Fibroblast of peridontal ligament (primary cell): ENCODE measurements at regions not wholly inside any gene's neighbourhood (a gene's known extent, or its start where the extent isn't known, plus 50 kb on each side); places are given as distances from the start of the nearest gene placed in this dataset.

Experiments used
- DNase-seq: peaks from one replicate; pipeline ENCODE4 v3.0.0-alpha.2; 2010; ENCODE audit errors: extremely low read depth

DNA sequence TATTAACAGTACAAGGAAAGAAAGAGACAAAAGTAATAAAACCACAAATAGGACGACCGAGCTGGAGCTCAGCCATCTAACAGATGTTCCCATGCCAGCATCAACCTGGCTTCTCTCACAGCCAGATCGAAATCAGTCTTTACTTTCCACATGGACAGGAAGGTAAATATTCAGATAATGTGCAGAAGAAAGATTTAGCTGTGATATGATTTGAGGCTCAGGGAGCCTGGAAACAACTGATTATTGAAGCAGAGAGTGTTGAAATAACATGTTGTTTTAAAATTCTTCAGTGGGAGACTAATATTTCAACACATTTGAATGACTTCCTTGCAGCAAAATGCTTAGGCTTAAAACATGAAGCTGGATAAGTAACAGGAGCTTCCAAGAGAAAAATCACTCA, 546.8 kb downstream of the ETS1 start:
- peak; percentile 48 for DNase-seq

DNA sequence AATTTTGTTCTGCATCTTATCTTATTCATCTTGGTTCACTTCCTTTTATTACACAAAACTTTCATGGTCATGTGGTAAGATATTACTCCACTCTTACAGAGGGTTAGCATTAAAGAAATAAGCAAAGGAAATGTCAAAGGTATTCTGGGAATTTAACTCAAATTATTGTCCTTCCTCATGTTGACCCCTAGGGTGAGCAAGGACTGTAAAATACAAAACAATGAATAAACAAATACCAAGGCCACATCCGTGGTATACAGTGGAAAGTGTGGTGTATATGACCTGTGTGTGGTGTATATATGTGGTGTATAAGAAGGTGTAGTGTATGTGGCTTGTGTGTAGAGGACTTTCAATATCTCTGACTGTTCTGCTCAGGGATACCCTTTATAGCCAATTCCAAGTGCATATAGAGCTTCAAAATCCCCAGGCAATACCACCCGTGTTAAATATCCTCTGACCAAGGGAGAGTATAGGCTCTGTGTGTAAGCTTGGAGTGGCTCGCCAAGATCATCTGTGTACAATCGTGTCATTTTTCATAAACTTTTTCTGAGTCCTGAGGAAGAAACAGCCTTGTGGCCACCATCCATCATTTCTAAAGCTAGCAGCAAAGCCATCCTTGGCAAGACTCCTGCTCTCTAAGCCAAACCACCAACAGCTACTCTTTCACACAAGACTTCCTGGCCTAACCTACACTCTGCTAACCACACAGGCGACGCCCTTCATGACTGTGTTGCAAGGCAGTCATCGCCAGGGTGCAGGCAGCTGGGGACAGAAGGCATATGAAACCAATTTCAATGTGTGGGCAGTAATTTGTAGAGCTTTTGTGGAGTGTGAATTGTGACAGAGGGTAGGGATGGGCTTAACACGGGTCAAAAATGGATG, 548.0 kb downstream of the ETS1 start:
- DNase-seq: peak; percentile 96

DNA sequence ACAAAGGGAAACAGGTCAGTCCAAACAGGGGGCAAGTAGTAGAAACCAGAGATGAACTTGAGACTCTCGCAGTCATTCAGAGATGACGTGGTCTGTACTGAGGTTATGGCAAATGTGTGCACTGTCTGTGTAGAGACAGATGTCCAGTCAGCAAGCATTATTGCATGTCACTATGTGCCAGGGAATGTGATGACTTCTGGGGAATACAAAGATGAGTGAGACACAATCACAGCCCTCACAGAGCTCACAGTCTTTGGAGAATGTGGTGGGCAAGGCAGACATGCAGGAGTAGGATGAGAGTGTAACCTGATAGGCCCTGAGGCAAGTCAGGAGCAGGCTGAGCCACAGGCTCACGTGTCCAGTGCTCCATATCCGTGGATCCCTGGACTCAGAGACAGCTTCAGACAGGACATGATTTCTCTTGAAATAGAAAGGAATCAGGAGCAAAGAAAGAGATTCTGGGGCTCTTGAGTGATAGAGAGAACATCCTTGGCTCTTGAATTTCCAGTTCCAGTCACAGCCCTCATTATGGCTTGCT, 550.7 kb downstream of the ETS1 start:
- DNase-seq: no peak

DNA sequence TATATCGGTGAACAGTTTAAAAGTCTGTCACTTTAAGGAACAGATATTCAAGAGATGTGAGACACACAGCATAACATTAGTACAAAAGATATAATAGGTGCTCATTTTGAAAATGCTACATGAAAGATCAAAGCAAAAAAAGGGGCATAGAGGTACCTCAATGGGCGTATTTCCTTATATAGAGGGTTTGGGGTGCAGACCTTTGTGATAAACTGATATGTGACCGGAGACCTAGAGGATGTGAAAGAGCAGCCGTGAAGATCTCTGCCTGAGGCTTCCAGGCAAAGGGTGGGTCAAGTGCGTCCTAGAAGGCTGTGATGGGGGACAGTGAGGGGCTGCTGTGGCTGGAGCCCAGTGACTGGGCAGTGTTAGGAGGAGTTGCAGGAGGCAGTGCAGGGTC, 551.4 kb downstream of the ETS1 start:
- no peak for DNase-seq

DNA sequence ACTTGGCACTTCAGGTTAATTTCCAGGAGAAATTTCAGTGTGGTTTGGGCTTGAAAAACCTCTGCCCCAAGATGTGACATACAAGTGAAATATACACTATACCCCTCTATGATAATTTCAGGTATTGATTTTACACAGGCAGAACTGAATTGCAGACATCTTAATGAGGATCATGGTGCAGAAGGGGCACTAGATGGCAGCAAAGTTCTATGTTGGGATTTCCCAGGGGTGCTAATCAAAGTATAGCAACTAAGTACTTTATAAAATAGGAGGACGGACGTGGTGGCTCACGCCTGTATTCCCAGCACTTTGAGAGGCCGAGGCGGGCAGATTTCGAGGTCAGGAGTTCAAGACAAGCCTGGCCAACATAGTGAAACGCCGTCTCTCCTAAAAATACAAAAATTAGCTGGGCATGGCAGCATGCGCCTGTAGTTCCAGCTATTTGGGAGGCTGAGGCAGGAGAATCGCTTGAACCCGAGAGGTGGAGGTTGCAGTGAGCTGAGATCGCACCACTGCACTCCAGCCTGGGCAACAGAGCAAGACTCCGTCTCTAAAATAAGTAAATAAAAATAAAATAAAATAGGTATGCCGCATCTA, 555.7 kb downstream of the ETS1 start:
- peak; percentile 84 for DNase-seq

DNA sequence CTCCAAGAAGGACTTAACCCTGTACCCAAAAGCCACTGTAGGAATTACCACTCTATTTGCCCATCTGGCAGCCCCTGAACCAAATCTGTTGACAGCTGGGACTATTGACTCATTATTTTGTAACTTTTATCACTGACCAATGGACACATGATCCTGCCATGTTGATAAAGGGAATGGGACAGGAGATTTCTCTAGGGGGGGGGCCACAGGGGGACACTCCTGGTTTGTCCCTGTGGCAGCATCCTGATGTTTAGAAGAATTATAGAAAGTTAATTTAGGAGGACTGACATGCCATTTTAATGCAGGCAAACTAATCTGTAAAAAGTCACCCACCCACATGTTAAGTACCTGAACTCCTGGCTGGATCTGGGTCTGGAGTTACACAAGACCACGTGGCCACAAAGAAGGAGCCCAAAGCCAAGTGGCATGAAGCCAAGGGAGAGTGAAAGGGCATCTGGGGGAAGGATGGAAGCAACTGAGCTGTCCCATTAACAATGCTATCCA, 558.1 kb downstream of the ETS1 start:
- DNase-seq: no peak

DNA sequence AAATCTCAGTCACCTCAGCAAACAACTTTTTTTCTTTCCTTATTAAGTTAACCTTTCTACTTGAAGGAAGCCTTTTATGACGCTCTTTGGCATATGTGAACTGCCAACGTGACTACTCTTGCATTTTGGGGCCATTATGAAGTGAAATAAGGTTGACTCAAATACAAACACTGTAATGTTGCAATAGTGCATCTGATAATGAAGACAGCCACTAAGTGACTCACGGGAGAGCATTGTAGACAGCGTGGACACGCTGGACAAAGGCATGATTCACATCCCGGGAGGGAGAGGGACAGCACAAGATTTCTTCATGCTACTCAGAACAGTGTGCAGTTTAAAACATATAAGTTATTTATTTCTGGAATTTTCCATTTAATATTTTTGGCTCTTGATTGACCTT, 560.8 kb downstream of the ETS1 start:
- DNase-seq: peak; percentile 79

DNA sequence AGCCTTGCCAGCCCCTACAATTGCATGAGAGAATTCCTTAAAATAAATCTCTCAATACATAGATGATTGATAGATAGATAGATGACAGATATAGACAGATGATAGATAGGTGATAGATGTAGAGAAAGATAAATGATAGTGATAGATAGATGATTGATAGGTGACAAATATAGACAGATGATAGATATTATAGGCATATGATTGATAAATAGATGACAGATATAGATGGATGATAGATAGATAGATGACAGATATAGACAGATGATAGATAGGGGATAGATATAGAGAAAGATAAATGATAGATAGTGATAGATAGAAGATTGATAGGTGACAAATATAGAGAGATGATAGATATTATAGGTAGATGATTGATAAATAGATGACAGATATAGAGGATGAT, 564.6 kb downstream of the ETS1 start:
- no peak for DNase-seq

DNA sequence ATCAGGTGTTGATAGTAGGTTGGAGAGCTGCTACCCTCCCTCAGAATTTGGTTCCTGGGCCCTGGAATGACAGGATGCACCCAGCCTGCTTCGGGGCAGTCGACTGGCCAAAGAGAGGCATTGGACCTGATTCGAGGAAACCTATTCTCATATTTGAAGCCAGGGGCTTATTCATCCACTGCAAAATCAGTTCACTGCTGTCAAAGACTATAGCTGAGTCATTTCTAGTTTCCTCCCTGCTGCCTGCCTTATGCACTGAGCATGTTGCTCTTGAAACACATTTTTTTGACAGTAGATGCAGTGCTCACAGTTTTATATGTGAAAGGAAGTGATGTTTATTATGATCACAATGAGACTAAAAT, 565.4 kb downstream of the ETS1 start:
- DNase-seq: peak; percentile 39

DNA sequence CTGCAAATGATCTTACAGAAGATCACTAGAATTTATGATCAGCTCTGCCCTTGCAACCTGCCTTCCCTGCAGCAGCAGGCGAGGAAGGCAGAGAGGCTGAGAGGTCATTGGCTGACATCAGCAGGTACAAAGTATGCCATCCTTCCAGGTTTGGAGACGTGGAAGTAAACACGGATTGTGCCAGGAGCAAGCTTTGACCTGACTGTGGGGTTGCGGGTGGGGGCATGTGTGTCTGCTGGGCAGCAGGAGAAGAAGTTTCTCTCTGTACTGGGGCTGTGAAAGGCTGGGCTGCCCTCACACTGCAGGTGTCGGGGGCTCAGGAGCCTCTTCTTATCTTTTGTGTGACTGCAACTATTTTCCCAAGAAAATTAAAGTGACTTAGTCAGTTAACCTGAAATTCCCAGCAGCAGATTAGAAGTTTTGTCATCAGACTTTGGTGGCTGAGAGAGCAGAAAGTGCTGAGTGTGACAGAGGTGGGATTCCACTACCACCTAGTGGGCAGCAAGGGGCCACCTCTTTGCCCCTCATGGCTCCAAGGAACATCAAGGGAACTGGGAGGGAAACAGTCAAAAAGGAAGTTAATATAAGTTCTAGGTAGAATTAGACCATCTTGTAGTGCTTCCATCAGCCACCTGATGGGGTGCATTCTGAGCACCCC, 565.9 kb downstream of the ETS1 start:
- DNase-seq: peak; percentile 24

DNA sequence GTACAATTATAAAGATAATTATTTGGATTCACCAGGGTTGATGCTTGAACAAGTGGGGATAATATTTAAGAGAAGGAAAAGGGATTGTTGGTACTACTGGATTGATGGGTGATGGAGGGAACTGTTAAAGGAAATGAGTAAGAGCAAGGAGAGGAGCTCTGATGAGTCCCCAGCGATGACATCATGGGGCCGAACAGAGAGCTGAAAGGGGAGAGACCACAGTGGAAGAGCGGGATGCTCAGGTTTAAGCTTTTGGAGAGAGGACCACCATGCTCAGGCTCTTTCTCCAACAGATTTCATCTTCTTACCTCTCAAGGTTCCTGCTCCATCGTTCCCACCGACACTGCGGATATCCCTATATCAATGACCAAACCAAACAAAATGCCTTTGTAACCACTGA, 568.7 kb downstream of the ETS1 start:
- DNase-seq: no peak

DNA sequence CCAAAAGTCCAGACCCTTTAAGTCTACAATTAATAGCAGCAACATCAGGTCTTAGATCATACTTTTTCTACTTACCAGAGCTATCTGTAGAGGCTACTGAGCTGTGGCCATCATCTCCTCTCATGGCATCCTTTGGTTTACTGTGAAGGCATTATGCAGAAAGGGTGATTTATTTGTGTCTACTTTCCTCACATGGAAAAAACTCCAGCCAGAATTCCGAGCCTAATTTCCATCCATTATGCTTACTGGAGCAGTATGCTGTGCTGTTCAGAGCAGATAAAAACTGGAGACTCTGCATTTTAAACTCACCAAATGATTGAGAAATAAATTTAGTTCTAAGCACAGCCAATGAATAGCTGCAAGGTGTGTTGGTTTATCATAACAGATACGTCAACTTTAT, 581.8 kb downstream of the ETS1 start:
- DNase-seq: no peak

DNA sequence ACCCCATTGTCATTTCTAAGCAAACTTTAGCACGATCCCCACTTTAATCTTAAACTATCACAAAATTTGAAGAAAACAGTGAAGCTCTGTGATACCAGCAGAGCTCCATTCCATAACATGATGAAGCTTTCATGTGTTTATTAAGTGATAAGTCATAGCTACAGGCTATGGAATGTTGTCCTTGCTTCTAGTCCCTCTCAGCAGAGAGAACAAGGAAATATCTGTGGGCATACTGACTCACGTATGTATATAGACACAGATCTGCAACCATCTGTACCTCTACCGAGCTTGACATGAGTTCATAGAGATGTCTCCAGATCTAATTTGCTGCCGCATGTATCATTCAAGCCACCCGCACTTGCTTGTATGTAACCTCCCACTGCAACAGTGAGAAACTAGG, 588.9 kb downstream of the ETS1 start:
- DNase-seq: no peak

DNA sequence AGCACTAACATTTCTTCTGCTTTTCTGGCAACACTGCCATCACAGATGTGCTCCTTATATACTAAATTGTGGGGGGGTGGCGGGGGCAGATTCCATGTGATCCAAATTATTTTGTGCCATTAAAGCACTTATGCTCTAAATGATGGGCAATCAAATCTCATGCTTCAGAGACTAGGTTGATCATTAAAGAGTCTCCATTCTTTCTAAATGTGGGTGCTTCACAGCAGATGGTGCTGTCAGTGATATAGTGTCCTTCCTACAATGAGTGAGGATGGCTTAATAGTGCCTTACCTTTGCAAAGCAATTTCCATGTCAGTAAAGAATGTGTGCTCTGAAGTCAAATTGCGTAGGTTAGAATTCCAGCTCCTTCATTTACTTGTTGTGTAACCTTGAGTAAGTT, 589.8 kb downstream of the ETS1 start:
- no peak for DNase-seq

DNA sequence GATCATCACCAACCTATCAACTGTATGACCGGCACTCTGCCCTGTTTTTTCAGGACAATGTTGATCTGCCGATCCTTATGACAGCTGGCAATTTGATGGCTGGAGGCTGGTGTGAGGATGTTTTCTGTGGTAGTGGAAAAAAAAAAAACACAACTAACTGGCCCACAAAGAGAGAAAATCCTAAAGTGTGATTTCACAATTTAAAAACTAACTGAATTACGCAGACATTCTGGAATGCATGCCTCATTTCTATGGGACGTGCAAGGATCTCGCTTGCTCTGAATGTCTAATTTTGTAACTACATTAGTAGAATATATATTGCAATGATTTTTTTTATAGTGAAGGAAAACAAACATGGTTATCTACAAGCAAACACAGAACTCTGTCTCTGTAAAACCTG, 590.5 kb downstream of the ETS1 start:
- DNase-seq: peak; percentile 30

DNA sequence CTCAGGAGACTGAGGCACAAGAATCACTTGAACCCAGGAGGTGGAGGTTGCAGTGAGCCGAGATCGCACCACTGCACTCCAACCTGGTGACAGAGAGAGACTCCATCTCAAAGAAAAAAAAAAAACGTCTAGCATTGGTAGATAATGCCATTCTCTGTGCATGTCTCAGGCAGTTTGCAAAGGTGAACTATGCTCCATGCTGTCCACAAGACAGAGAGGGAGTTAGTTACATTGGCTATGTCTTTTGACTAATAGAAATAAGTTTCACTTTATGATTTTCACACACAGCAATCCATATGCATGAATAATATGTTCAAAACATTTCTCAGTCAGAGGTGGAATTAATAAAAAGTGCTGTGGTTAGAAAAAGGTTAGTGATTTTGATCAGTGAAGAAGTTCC, 591.4 kb downstream of the ETS1 start:
- no peak for DNase-seq

DNA sequence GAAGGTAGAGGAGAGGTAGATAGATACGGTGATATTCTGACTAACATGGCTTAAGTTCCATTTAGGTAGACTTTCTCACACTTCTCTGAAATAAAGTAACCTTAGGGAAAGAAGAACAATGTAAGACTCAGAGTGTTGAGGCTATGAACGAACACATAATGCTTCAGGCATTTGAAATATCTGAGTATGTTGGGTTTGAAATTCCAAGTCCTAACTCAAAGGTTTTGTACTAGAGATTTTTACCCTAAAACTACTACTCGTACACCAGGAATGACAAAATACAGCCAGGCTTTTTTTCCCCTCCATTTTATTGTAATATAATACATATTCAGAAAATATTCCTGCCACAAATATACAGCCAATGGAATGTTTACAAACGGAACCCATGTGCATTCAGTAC, 592.6 kb downstream of the ETS1 start:
- DNase-seq: peak; percentile 60

DNA sequence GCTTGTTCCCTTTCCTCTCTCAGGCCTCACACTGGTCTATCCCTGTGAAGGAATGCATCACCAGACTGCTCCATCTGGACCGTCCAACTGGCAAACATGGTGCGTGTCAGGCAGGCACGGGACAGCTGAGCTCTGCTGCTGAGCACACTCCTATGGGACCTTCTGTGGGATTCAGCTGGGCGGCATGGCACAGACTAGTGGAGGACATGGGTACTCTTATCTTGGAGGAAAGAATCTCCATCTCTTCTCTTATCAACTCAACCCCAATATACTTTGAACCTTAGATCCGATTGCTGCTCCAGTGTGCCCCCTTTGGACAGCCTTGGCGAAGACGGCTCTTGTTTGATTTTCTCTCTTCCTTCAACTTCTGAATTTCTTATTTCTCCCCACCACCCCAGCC, 593.6 kb downstream of the ETS1 start:
- DNase-seq: no peak

DNA sequence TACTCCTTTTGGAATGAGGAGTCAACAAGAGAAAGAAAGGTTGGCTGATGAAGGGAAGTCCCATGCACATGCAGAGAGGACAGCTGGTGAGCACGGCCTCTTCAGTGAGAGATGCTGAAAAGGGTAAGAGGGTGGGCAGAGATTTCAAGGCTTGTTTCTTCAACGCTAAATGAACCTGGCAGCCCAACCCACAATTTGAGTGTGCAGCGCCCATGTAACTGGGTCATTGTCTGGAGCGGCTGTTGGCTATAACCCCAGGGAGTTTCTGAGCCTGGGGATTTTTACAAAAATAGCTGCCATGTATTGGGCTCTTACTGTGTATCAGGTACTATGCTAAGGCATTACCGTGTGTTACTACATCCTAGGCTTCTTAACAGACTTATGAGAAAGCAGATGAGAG, 594.1 kb downstream of the ETS1 start:
- no peak for DNase-seq

DNA sequence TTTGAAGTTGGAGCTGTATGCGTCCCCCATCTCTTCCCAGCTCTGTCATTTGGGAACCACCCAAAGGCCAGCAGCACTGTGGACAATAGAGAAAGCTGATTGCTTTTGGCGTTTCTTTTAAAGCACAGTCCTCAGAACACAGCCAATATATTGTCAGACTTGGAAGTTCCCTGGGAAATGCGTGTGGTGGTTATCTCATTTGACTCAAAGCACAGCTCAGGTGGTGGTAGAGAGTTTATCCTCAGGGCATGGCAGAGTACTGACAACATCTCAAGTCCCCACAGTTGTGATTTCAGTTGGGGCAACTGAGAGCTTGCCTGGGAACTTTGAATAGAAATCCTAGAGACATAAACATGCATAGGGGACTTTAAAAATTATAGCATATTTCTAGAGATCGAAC, 601.3 kb downstream of the ETS1 start:
- no peak for DNase-seq

DNA sequence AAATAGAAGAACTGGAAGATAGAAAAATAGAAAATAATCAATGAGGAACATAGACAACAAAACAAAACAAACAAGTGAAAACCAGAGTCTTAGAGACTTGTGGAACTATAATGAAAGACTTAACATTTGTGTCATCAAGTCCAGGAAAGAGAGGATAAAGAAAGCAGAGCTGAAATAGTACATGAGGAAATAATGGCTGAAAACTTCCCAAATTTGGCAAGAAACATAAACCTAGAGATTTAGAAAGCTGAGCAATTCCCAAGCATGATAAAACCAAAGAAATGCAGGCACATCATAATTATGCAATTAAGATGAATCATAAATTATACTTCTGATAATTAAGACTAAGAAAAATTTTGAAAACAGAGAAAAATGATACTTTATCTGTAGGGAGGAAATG, 614.5 kb downstream of the ETS1 start:
- DNase-seq: no peak

DNA sequence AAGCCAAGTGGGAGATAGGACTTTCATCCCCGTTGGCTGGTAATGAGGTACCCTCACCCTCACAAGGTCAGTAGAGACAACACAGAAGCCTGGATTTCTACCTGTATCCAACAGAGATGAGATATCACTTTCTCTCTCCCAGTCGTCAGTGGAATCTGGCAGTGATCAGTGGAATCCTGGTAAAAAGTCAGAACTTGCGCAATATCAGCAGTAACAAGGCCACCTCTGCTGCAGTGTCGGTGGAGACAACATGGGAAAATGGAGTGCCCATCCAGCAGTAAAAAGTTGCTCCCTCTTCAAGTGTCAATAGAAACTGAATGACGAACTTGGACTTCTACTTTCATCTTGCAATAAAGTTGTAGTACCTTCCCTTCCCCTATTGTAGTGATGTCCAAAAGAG, 615.9 kb downstream of the ETS1 start:
- no peak for DNase-seq

DNA sequence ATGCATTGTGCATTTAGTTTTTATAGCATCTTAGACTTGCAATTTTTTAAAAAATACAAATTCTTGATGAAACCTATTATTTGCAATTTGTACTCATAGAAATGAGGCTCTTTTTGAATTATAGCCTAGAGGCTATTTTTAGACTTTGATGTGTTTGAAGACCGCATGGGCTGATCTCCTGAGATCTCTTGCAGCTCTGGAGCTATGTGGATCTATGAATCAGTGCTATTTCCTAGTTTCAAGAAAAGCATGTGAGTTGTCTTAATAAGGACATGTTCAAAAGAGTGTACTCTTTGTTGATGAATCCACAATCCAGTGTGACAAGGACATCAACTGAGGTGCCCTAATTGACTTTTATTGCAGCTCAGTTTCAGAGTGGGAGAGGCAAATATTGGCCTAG, 620.5 kb downstream of the ETS1 start:
- DNase-seq: no peak
